ENCODE measurements at regions not wholly inside any gene's neighbourhood (a gene's known extent, or its start where the extent isn't known, plus 50 kb on each side); places are given as distances from the start of the nearest gene placed in this dataset.

- Histone ChIP-seq H2AFZ (ENCODE audit: control insufficient read depth, low read depth, low read length) (no peak overlapping the region), H3K36me3 (ENCODE audit: control insufficient read depth in 2 of 2, insufficient read depth in 2 of 2, low read length in 1 of 2) (no peaks in the 10 kb centered on the region), H3K4me2 (ENCODE audit: control insufficient read depth, insufficient read depth) (no peak overlapping the region), H3K9ac (ENCODE audit: control insufficient read depth, insufficient read depth, low read length) (no peak overlapping the region), H3K27me3 (replicated peaks in 1 of 2; ENCODE audit: control insufficient read depth in 2 of 2, insufficient read depth in 2 of 2, low read length in 1 of 2) (no peaks in the 10 kb centered on the region), H3K27ac (ENCODE audit: control insufficient read depth, insufficient read depth) (no peak overlapping the region), H3K4me1 (ENCODE audit: control insufficient read depth, insufficient read depth, low read length) (no peaks in the 10 kb centered on the region), H4K20me1 (ENCODE audit: control insufficient read depth, insufficient read depth) (no peaks in the 10 kb centered on the region), H3K9me3 (replicated peaks; ENCODE audit: control insufficient read depth, insufficient read depth, low read length) (no peaks in the 10 kb centered on the region), H3K4me3 (no peak overlapping the region), H3K79me2 (ENCODE audit: control insufficient read depth, insufficient read depth, low read length) (no peaks in the 10 kb centered on the region)
- POLR2A ChIA-PET = interaction anchor here (1.0 to 1.4 kb wide), 3 partner anchors 10 to 192 kb away, joined by 3 to 4 read pairs (median 3); no protein-coding TSS in a partner anchor
- DNase-seq (ENCODE audit: low read depth, low spot score) (no peak), FAIRE-seq (no peak), ATAC-seq (peak; percentile 39)
- in situ Hi-C loops (cut with MboI) = no loop called here
- BruUV-seq (replicated peaks) = no TSS peak
- intact Hi-C loops (cut with micrococcal nuclease; ENCODE audit: unreplicated experiment) = loop anchor here (10.0 kb wide), 1 partner anchor 1024 kb away; the partner anchor contains the start of genes MKKS and SLX4IP
- SMC1A ChIA-PET (ENCODE audit: uncharacterized antibody, unreplicated experiment) = interaction anchor here (0.6 to 6.9 kb wide), 27 partner anchors 7 to 904 kb away, joined by 3 to 48 read pairs (median 5); no protein-coding TSS in a partner anchor
- CTCF ChIA-PET = interaction anchor here (0.8 to 4.0 kb wide), 9 partner anchors 10 to 907 kb away, joined by 3 to 13 read pairs (median 4); no protein-coding TSS in a partner anchor
- WGBS (ENCODE audit: insufficient coverage, insufficient replicate concordance, low lambda C conversion rate, missing lambda C conversion rate) = 22% methylated on average over 2 of the region's 2 CpGs
- RAD21 ChIA-PET (ENCODE audit: unreplicated experiment) = interaction anchor here (0.7 to 4.0 kb wide), 17 partner anchors 11 to 198 kb away, joined by 3 to 29 read pairs (median 4); no protein-coding TSS in a partner anchor
- TF ChIP-seq SP1 (IDR thresholded peaks at IDR 0.05; ENCODE audit: low read depth, low read length) = no peak
- TF ChIP-seq SIX5 (IDR thresholded peaks at IDR 0.05; ENCODE audit: low read depth, low read length, severe bottlenecking) = no peak
- TF ChIP-seq HDGF (IDR thresholded peaks at IDR 0.05) = no peak
- TF ChIP-seq ZNF24 (IDR thresholded peaks at IDR 0.05) = peak; percentile 72; the same call in 1 of the 2 replicates
- TF ChIP-seq CHD2 (IDR thresholded peaks at IDR 0.05; ENCODE audit: borderline replicate concordance, low read depth, low read length) = no peak
- TF ChIP-seq NBN (IDR thresholded peaks at IDR 0.05) = no peak
- peak; percentile 59 to 63; a peak in 2 of 4 replicates for TF ChIP-seq IKZF2 (IDR thresholded peaks at IDR 0.05)
- TF ChIP-seq CEBPB (IDR thresholded peaks at IDR 0.05; ENCODE audit: borderline replicate concordance in 1 of 2, low read depth in 2 of 2, low read length in 2 of 2) = no peak
- TF ChIP-seq EZH2 (IDR thresholded peaks at IDR 0.05; ENCODE audit: borderline replicate concordance, control insufficient read depth, low read depth, low read length) = no peak
- peak; percentile 80 for TF ChIP-seq SPI1 (IDR thresholded peaks at IDR 0.05; ENCODE audit: borderline replicate concordance, insufficient read depth, low read depth, low read length)
- peak in 1 of 2 experiments; percentile 65; a peak in 1 of 4 replicates for TF ChIP-seq EP300 (IDR thresholded peaks at IDR 0.05; ENCODE audit: borderline replicate concordance in 1 of 2, control insufficient read depth in 1 of 2, low read depth in 2 of 2, low read length in 2 of 2)
- no peak for TF ChIP-seq KDM1A (IDR thresholded peaks at IDR 0.05; ENCODE audit: borderline replicate concordance)
- TF ChIP-seq USF1 (IDR thresholded peaks at IDR 0.05; ENCODE audit: borderline replicate concordance, extremely low read length, insufficient read depth, low read depth, low read length) = no peak
- 0 out of 2 replicates have a peak, but pooled peaks have one; percentile 13 for TF ChIP-seq BMI1 (IDR thresholded peaks at IDR 0.05; ENCODE audit: borderline replicate concordance)
- no peak for TF ChIP-seq HCFC1 (IDR thresholded peaks at IDR 0.05; ENCODE audit: low read length)
- TF ChIP-seq CBFB (IDR thresholded peaks at IDR 0.05; ENCODE audit: low read depth) = no peak
- no peak for TF ChIP-seq CHD1 (IDR thresholded peaks at IDR 0.05; ENCODE audit: low read depth, low read length)
- TF ChIP-seq CTCF (IDR thresholded peaks at IDR 0.05 in 2 of 3, conservative IDR thresholded peaks at IDR 0.05 in 1 of 3; ENCODE audit: control insufficient read depth in 2 of 3, extremely low read depth in 1 of 3, insufficient read depth in 1 of 3, low read depth in 3 of 3, low read length in 3 of 3) = no peak
- no peak for TF ChIP-seq SMAD1 (IDR thresholded peaks at IDR 0.05; ENCODE audit: low read depth, partially characterized antibody)
Observed at GRCh38 chr20:11459090-11459890, 458.4 kb upstream of the BTBD3 start.

Data from GM12878 (cell line).